Testis (tissue), 2 donors: ENCODE measurements at regions not wholly inside any gene's neighbourhood (a gene's known extent, or its start where the extent isn't known, plus 50 kb on each side); places are given as distances from the start of the nearest gene placed in this dataset.
A peak's percentile ranks its signal among the peaks of the same experiment; 100 is the strongest.

ENCODE experiments used
- DNase-seq: peaks from one replicate; pipeline ENCODE4 v3.0.0-alpha.2; 2019
- H3K27ac ChIP-seq, 2 donors: fragments of 200-600 bp; sonication (generic); one replicate each; pipeline ENCODE4 v1.5.1; 2019
- H3K27me3 ChIP-seq: fragments of 200-600 bp; sonication (generic); one replicate; pipeline ENCODE4 v1.5.1; 2019
- H3K36me3 ChIP-seq: fragments of 200-600 bp; sonication (generic); one replicate; pipeline ENCODE4 v1.5.1; 2017; ENCODE audit warnings: low read depth; ENCODE audit errors: missing control alignments
- H3K4me1 ChIP-seq: fragments of 200-600 bp; sonication (generic); one replicate; pipeline ENCODE4 v1.5.1; 2019
- H3K4me3 ChIP-seq, 2 donors: fragments of 200-600 bp; sonication (generic); one replicate each; pipeline ENCODE4 v1.5.1; 2017 to 2019
- H3K9me3 ChIP-seq: fragments of 200-600 bp; sonication (generic); one replicate; pipeline ENCODE4 v1.5.1; 2017
- POLR2A ChIP-seq: fragments of 450-650 bp; IDR thresholded peaks from one replicate; pipeline ENCODE4 v1.6.1; 2017; ENCODE audit warnings: antibody characterized with exemption, mild to moderate bottlenecking, moderate library complexity
- WGBS, 2 donors: methylation state at CpG; one replicate each; pipeline ENCODE4 v1.1.5; 2018; 5-methylcytosine and 5-hydroxymethylcytosine counted together
- intact Hi-C: fragments of 100-400 bp; cut with DNase I; formaldehyde crosslinking; loops from one replicate; pipeline ENCODE4 v1.15.1; 2023; ENCODE audit warnings: low total_unique reads
- TF ChIP-seq, protein P1 (sequence below), 3 experiments: fragments of 450-650 bp in 2 of 3; fragments of 200-600 bp in 1 of 3; sonication (generic) in 1 of 3; IDR thresholded peaks; one replicate each; pipeline ENCODE4 v1.5.1; 2016 to 2019; ENCODE audit warnings: antibody characterized with exemption in 3 of 3, mild to moderate bottlenecking in 2 of 3, moderate library complexity in 1 of 3

DNA sequence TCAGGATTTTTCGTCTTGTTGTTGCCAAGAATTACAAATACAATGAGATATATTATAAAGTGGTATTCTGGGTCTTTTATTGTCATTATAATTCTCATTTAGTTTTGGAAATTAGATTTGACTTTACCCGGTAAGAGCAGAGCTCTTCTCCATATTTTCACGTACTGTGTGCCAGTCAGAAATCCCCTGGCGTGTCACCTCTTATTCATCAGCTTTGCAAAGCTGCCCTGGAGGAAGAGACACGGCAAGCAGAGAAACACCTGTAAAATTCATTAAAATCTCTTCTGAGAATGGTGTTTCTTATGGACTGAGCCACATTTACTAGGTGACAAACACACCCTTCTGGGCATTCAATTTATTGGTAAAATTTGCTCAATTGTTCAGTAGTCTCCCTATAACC lies 440.4 kb downstream of the HINT1 start:
- TF ChIP-seq, protein P1, sequence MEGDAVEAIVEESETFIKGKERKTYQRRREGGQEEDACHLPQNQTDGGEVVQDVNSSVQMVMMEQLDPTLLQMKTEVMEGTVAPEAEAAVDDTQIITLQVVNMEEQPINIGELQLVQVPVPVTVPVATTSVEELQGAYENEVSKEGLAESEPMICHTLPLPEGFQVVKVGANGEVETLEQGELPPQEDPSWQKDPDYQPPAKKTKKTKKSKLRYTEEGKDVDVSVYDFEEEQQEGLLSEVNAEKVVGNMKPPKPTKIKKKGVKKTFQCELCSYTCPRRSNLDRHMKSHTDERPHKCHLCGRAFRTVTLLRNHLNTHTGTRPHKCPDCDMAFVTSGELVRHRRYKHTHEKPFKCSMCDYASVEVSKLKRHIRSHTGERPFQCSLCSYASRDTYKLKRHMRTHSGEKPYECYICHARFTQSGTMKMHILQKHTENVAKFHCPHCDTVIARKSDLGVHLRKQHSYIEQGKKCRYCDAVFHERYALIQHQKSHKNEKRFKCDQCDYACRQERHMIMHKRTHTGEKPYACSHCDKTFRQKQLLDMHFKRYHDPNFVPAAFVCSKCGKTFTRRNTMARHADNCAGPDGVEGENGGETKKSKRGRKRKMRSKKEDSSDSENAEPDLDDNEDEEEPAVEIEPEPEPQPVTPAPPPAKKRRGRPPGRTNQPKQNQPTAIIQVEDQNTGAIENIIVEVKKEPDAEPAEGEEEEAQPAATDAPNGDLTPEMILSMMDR (IDR thresholded peaks at IDR 0.05), result no peak
- TF ChIP-seq POLR2A, result no peak
- intact Hi-C loops, result no loop called here
- no peaks in the 10 kb centered on the region for H3K9me3 ChIP-seq
- 83 to 89% methylated on average over 5 of the region's 5 CpGs for WGBS, 2 donors
- H3K4me1 ChIP-seq, result no peaks in the 10 kb centered on the region
- no peaks in the 10 kb centered on the region for H3K27me3 ChIP-seq
- H3K4me3 ChIP-seq, result no peak overlapping the region
- no peak overlapping the region for H3K27ac ChIP-seq
- H3K36me3 ChIP-seq, result no peaks in the 10 kb centered on the region
- DNase-seq, result no peak

DNA sequence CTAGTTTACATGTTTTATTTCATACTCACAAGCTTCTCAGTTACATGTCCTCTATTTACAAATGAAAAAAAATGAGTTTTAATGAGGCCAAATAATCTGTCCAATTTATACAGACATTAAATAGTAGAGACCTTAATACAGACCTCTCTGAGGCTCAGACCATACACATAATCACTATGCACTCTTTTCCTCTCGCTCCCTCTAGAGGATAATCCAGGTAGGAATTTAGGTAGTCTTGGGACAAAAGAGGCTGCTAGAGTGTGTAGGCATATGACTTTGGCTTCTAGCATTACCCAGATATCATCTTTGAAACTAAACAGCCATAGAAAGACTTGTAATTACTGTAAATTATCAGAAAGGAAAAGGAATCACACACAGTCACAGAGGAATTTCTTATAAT lies 444.7 kb downstream of the HINT1 start:
- intact Hi-C loops, result no loop called here
- TF ChIP-seq POLR2A, result no peak
- TF ChIP-seq, protein P1 (IDR thresholded peaks at IDR 0.05), result peak in 2 of 3 experiments; percentile 11 to 38
- Histone ChIP-seq H3K27me3 (no peaks in the 10 kb centered on the region), H3K4me3 (no peak overlapping the region), H3K27ac (no peak overlapping the region), H3K9me3 (no peaks in the 10 kb centered on the region), H3K4me1 (no peaks in the 10 kb centered on the region), H3K36me3 (no peaks in the 10 kb centered on the region)
- no peak for DNase-seq
- WGBS, 2 donors, result 34 to 45% methylated on average over 1 of the region's 1 CpG

DNA sequence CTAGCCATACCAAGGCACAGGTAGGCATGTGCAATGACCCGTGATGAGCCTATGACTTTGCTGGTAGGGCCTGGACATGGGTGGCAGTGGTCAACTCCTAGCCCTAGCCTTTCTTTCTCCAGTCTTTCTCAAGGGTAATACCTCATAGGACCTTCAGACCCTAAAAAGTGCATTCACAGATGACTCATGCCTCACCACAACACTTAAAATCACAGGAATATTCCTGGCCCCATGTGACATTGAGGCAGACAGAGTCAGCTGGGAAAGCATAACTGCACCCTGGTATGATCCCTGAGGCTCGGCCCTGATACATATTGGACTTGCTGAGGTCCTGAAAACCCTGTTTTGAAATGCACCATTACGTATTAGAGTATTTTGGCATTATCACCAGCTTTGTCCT lies 449.5 kb downstream of the HINT1 start:
- WGBS, 2 donors, result 85 to 89% methylated on average over 3 of the region's 3 CpGs
- no peaks in the 10 kb centered on the region for H3K27me3 ChIP-seq
- intact Hi-C loops, result no loop called here
- no peak for TF ChIP-seq POLR2A
- TF ChIP-seq, protein P1 (IDR thresholded peaks at IDR 0.05), result no peak
- no peaks in the 10 kb centered on the region for H3K9me3 ChIP-seq
- DNase-seq, result no peak
- no peaks in the 10 kb centered on the region for H3K36me3 ChIP-seq
- no peak overlapping the region for H3K27ac ChIP-seq
- no peak overlapping the region for H3K4me3 ChIP-seq
- no peaks in the 10 kb centered on the region for H3K4me1 ChIP-seq

DNA sequence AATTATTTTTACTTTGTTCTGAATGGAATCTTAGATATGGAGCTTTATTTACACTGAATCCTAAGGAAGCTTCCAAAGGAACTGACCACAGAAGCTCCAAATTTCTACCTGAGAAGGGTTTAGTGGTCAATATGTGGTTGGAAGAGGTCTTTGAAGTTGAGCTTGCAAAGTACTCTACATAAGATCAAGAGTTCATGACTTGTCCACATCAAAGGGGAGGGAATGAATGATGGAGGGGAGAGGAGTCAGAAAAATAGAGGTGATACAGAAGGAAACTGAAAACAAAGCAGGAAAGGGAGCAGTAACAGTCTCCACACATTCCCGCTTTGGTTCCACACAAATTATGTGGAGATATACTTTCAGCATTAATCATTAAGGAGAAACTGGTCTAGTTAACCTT lies 450.9 kb downstream of the HINT1 start:
- 88 to 94% methylated on average over 1 of the region's 1 CpG for WGBS, 2 donors
- no peak for DNase-seq
- Histone ChIP-seq H3K9me3 (no peaks in the 10 kb centered on the region), H3K27ac (no peak overlapping the region), H3K27me3 (no peaks in the 10 kb centered on the region), H3K4me1 (no peaks in the 10 kb centered on the region), H3K36me3 (no peaks in the 10 kb centered on the region), H3K4me3 (no peak overlapping the region)
- intact Hi-C loops, result no loop called here
- no peak for TF ChIP-seq POLR2A
- TF ChIP-seq, protein P1 (IDR thresholded peaks at IDR 0.05), result no peak

DNA sequence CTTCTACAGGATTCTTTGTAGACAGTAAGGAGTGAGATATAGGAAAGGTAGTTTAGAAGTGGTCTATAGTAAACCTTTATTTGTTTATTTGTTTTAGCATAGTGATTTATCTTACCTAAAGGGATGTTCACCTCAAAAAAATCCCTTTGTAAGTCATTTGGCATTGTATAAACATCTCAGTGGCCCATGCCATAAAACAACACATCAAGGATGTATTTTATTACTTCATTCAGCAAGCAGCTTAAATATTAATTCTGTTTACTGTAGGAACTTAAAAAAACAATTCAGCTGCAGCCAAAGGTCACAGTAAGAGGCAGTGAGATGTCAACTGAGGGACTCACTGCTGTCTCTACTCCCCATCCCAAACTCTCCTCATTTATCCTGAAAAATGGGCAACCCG lies 452.7 kb downstream of the HINT1 start:
- WGBS, 2 donors, result 87 to 88% methylated on average over 1 of the region's 1 CpG
- no peak for TF ChIP-seq POLR2A
- TF ChIP-seq, protein P1 (IDR thresholded peaks at IDR 0.05), result no peak
- DNase-seq, result no peak
- Histone ChIP-seq H3K4me1 (no peaks in the 10 kb centered on the region), H3K36me3 (no peaks in the 10 kb centered on the region), H3K9me3 (no peaks in the 10 kb centered on the region), H3K27ac (no peak overlapping the region), H3K4me3 (no peak overlapping the region), H3K27me3 (no peaks in the 10 kb centered on the region)
- intact Hi-C loops, result no loop called here
